ENCODE measurements at regions not wholly inside any gene's neighbourhood (a gene's known extent, or its start where the extent isn't known, plus 50 kb on each side); places are given as distances from the start of the nearest gene placed in this dataset.

DNA sequence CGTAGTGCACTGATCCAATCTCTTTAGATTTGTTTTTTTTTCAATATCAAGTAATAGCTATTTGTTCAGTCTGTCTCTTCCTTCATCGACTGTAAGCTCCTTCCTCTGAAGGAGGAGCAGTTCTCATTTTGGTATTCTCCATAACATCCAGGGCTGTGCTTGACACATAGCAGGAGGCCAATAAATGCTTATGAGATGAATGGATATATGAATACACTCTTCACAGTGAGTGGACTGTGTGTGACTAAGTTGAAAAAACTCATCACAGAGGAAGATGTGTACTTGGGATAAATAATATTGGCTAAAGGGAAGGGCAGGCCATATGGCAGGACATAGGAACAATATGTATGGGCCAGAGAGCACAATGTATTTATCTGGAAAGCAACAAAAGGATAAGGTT, 205.3 kb upstream of the PRICKLE1 start:
- TF ChIP-seq, protein P1, sequence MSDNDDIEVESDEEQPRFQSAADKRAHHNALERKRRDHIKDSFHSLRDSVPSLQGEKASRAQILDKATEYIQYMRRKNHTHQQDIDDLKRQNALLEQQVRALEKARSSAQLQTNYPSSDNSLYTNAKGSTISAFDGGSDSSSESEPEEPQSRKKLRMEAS (IDR thresholded peaks at IDR 0.05; ENCODE audit: low read depth, low read length) = no peak
- TF ChIP-seq, protein P2, sequence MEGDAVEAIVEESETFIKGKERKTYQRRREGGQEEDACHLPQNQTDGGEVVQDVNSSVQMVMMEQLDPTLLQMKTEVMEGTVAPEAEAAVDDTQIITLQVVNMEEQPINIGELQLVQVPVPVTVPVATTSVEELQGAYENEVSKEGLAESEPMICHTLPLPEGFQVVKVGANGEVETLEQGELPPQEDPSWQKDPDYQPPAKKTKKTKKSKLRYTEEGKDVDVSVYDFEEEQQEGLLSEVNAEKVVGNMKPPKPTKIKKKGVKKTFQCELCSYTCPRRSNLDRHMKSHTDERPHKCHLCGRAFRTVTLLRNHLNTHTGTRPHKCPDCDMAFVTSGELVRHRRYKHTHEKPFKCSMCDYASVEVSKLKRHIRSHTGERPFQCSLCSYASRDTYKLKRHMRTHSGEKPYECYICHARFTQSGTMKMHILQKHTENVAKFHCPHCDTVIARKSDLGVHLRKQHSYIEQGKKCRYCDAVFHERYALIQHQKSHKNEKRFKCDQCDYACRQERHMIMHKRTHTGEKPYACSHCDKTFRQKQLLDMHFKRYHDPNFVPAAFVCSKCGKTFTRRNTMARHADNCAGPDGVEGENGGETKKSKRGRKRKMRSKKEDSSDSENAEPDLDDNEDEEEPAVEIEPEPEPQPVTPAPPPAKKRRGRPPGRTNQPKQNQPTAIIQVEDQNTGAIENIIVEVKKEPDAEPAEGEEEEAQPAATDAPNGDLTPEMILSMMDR (IDR thresholded peaks at IDR 0.05; ENCODE audit: low read depth, low read length) = no peak
